ENCODE measurements at regions not wholly inside any gene's neighbourhood (a gene's known extent, or its start where the extent isn't known, plus 50 kb on each side); places are given as distances from the start of the nearest gene placed in this dataset.

GRCh38 chr16:86066811-86067210 lies 167.8 kb downstream of the IRF8 start:
- POLR2A ChIA-PET: no interaction called here
- ATAC-seq: no peak

GRCh38 chr16:86067516-86067915 lies 168.6 kb downstream of the IRF8 start:
- H3K4me3 ChIP-seq (ENCODE audit: low read depth in 2 of 2, low read length in 2 of 2): no peak overlapping the region
- ATAC-seq: no peak
- no peak for TF ChIP-seq REST (IDR thresholded peaks at IDR 0.05; ENCODE audit: insufficient read depth in 1 of 2, low read depth in 2 of 2, low read length in 1 of 2)
- TF ChIP-seq TCF7L2 (IDR thresholded peaks at IDR 0.05; ENCODE audit: low read depth, low read length): no peak
- TF ChIP-seq SIN3A (IDR thresholded peaks at IDR 0.05; ENCODE audit: borderline replicate concordance, insufficient read depth, low read depth, low read length): no peak
- TF ChIP-seq POLR2AphosphoS5 (IDR thresholded peaks at IDR 0.05; ENCODE audit: low read depth, low read length): no peak
- TF ChIP-seq, protein P1, sequence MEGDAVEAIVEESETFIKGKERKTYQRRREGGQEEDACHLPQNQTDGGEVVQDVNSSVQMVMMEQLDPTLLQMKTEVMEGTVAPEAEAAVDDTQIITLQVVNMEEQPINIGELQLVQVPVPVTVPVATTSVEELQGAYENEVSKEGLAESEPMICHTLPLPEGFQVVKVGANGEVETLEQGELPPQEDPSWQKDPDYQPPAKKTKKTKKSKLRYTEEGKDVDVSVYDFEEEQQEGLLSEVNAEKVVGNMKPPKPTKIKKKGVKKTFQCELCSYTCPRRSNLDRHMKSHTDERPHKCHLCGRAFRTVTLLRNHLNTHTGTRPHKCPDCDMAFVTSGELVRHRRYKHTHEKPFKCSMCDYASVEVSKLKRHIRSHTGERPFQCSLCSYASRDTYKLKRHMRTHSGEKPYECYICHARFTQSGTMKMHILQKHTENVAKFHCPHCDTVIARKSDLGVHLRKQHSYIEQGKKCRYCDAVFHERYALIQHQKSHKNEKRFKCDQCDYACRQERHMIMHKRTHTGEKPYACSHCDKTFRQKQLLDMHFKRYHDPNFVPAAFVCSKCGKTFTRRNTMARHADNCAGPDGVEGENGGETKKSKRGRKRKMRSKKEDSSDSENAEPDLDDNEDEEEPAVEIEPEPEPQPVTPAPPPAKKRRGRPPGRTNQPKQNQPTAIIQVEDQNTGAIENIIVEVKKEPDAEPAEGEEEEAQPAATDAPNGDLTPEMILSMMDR (IDR thresholded peaks at IDR 0.05): no peak
- CTCF ChIA-PET: no interaction called here
- POLR2A ChIA-PET: no interaction called here
- intact Hi-C loops (cut with micrococcal nuclease; ENCODE audit: unreplicated experiment) (no loop called here), in situ Hi-C loops (cut with HindIII; ENCODE audit: low pct_unique_long_range_greater_than_20kb, low sequenced_read_pairs) (no loop called here)
- no peak for DNase-seq (ENCODE audit: low read depth, low spot score)
- no peak overlapping the region for H3K27ac ChIP-seq (ENCODE audit: low read length)
- no peaks in the 10 kb centered on the region for H3K4me1 ChIP-seq (ENCODE audit: control insufficient read depth, insufficient read depth, low read length)
- H3K36me3 ChIP-seq (ENCODE audit: control insufficient read depth, insufficient read depth, low read length): no peaks in the 10 kb centered on the region
- BruUV-seq (replicated peaks): no TSS peak
- no peaks in the 10 kb centered on the region for H3K9me3 ChIP-seq (ENCODE audit: control insufficient read depth, insufficient read depth, low read depth, low read length)
- H3K27me3 ChIP-seq (ENCODE audit: control insufficient read depth, insufficient read depth, low read length): no peaks in the 10 kb centered on the region

More at GRCh38 chr16:86066811-86067210, 167.8 kb downstream of the IRF8 start:
- Histone ChIP-seq H3K27me3 (ENCODE audit: control insufficient read depth, insufficient read depth, low read length) (no peaks in the 10 kb centered on the region), H3K36me3 (ENCODE audit: control insufficient read depth, insufficient read depth, low read length) (no peaks in the 10 kb centered on the region), H3K4me1 (ENCODE audit: control insufficient read depth, insufficient read depth, low read length) (no peaks in the 10 kb centered on the region), H3K9me3 (ENCODE audit: control insufficient read depth, insufficient read depth, low read depth, low read length) (no peaks in the 10 kb centered on the region), H3K4me3 (ENCODE audit: low read depth in 2 of 2, low read length in 2 of 2) (no peak overlapping the region), H3K27ac (ENCODE audit: low read length) (no peak overlapping the region)
- intact Hi-C loops (cut with micrococcal nuclease; ENCODE audit: unreplicated experiment) (no loop called here), in situ Hi-C loops (cut with HindIII; ENCODE audit: low pct_unique_long_range_greater_than_20kb, low sequenced_read_pairs) (no loop called here)
- CTCF ChIA-PET: no interaction called here
- no TSS peak for BruUV-seq (replicated peaks)
- no peak for DNase-seq (ENCODE audit: low read depth, low spot score)
- TF ChIP-seq TCF7L2 (IDR thresholded peaks at IDR 0.05; ENCODE audit: low read depth, low read length) (no peak), POLR2AphosphoS5 (IDR thresholded peaks at IDR 0.05; ENCODE audit: low read depth, low read length) (no peak)
- TF ChIP-seq, protein P1 (IDR thresholded peaks at IDR 0.05): no peak

GRCh38 chr16:86067936-86068335 lies 169.0 kb downstream of the IRF8 start:
- TF ChIP-seq, protein P1 (IDR thresholded peaks at IDR 0.05): no peak
- TF ChIP-seq POLR2AphosphoS5 (IDR thresholded peaks at IDR 0.05; ENCODE audit: low read depth, low read length) (no peak), REST (IDR thresholded peaks at IDR 0.05; ENCODE audit: insufficient read depth in 1 of 2, low read depth in 2 of 2, low read length in 1 of 2) (no peak), SIN3A (IDR thresholded peaks at IDR 0.05; ENCODE audit: borderline replicate concordance, insufficient read depth, low read depth, low read length) (no peak), TCF7L2 (IDR thresholded peaks at IDR 0.05; ENCODE audit: low read depth, low read length) (no peak)
- intact Hi-C loops (cut with micrococcal nuclease; ENCODE audit: unreplicated experiment) (no loop called here), in situ Hi-C loops (cut with HindIII; ENCODE audit: low pct_unique_long_range_greater_than_20kb, low sequenced_read_pairs) (no loop called here)
- BruUV-seq (replicated peaks): no TSS peak
- Histone ChIP-seq H3K36me3 (ENCODE audit: control insufficient read depth, insufficient read depth, low read length) (no peaks in the 10 kb centered on the region), H3K27me3 (ENCODE audit: control insufficient read depth, insufficient read depth, low read length) (no peaks in the 10 kb centered on the region), H3K4me1 (ENCODE audit: control insufficient read depth, insufficient read depth, low read length) (no peaks in the 10 kb centered on the region), H3K27ac (ENCODE audit: low read length) (no peak overlapping the region), H3K9me3 (ENCODE audit: control insufficient read depth, insufficient read depth, low read depth, low read length) (no peaks in the 10 kb centered on the region), H3K4me3 (ENCODE audit: low read depth in 2 of 2, low read length in 2 of 2) (no peak overlapping the region)
- no peak for DNase-seq (ENCODE audit: low read depth, low spot score)
- ChIA-PET POLR2A (no interaction called here), CTCF (no interaction called here)
- no peak for ATAC-seq

All from Panc1 (cell line).